RWPE2 (cell line): ENCODE measurements at regions not wholly inside any gene's neighbourhood (a gene's known extent, or its start where the extent isn't known, plus 50 kb on each side); places are given as distances from the start of the nearest gene placed in this dataset.

ENCODE experiments used
- ATAC-seq: fragments of 200-7000 bp; cut with Tn5 transposase; 3 replicates; pipeline ENCODE4 v1.9.1; 2021; ENCODE audit warnings: low read depth
- DNase-seq: peaks from one replicate; pipeline ENCODE4 v3.0.0-alpha.2; 2020; ENCODE audit warnings: low spot score
- H3K27ac ChIP-seq: fragments of 450-650 bp; 2 replicates; pipeline ENCODE4 v1.5.1; 2017; ENCODE audit warnings: mild to moderate bottlenecking; ENCODE audit not compliant: poor library complexity, severe bottlenecking
- H3K27me3 ChIP-seq: fragments of 250-450 bp; sonication (Bioruptor Pico); 2 replicates; pipeline ENCODE4 v1.5.1; 2021; ENCODE audit warnings: mild to moderate bottlenecking, moderate library complexity; ENCODE audit not compliant: insufficient read depth, poor library complexity, severe bottlenecking
- H3K36me3 ChIP-seq: fragments of 250-450 bp; sonication (Bioruptor Pico); 2 replicates; pipeline ENCODE4 v1.5.1; 2020; ENCODE audit warnings: low read depth, mild to moderate bottlenecking, moderate library complexity
- H3K4me1 ChIP-seq: fragments of 250-450 bp; sonication (Bioruptor Pico); 2 replicates; pipeline ENCODE4 v1.5.1; 2021; ENCODE audit warnings: mild to moderate bottlenecking, moderate library complexity; ENCODE audit not compliant: insufficient read depth, poor library complexity, severe bottlenecking
- H3K4me3 ChIP-seq: fragments of 250-450 bp; sonication (Bioruptor Pico); 2 replicates; pipeline ENCODE4 v1.5.1; 2021; ENCODE audit warnings: mild to moderate bottlenecking, moderate library complexity; ENCODE audit not compliant: severe bottlenecking
- H3K9me3 ChIP-seq: fragments of 250-450 bp; sonication (Bioruptor Pico); 2 replicates; pipeline ENCODE4 v1.5.1; 2021; ENCODE audit warnings: mild to moderate bottlenecking, moderate library complexity; ENCODE audit not compliant: severe bottlenecking
- TF ChIP-seq, protein P1 (sequence below): fragments of 450-650 bp; IDR thresholded peaks from one replicate; pipeline ENCODE4 v1.5.1; 2017; ENCODE audit warnings: mild to moderate bottlenecking, moderate library complexity; ENCODE audit not compliant: poor library complexity, severe bottlenecking

DNA sequence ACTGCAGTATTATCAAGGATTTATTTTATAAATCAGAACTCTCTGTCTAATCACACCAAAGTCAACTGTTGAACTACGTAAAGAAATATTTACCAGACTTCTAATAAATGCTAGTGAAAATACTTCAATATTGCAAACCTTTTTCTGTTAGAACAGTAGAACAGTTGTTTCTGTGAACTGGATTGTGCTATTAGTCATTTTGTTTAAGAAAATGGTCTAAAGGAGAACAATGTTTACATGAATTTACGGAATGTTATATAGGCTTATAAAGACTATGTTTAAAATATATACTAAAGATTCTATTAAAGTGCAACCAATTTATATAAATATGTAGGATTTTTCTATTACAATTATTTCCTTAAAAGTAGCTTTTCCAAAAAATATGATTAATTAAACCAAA is 471.4 kb downstream of the FSCB start:
- H3K36me3 ChIP-seq: no peaks in the 10 kb centered on the region
- no peaks in the 10 kb centered on the region for H3K9me3 ChIP-seq
- DNase-seq (no peak), ATAC-seq (no peak)
- peaks cover 10% of the 10 kb centered on the region for H3K27me3 ChIP-seq
- TF ChIP-seq, protein P1, sequence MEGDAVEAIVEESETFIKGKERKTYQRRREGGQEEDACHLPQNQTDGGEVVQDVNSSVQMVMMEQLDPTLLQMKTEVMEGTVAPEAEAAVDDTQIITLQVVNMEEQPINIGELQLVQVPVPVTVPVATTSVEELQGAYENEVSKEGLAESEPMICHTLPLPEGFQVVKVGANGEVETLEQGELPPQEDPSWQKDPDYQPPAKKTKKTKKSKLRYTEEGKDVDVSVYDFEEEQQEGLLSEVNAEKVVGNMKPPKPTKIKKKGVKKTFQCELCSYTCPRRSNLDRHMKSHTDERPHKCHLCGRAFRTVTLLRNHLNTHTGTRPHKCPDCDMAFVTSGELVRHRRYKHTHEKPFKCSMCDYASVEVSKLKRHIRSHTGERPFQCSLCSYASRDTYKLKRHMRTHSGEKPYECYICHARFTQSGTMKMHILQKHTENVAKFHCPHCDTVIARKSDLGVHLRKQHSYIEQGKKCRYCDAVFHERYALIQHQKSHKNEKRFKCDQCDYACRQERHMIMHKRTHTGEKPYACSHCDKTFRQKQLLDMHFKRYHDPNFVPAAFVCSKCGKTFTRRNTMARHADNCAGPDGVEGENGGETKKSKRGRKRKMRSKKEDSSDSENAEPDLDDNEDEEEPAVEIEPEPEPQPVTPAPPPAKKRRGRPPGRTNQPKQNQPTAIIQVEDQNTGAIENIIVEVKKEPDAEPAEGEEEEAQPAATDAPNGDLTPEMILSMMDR: no peak
- no peaks in the 10 kb centered on the region for H3K4me1 ChIP-seq
- H3K4me3 ChIP-seq: no peak overlapping the region
- no peak overlapping the region for H3K27ac ChIP-seq

DNA sequence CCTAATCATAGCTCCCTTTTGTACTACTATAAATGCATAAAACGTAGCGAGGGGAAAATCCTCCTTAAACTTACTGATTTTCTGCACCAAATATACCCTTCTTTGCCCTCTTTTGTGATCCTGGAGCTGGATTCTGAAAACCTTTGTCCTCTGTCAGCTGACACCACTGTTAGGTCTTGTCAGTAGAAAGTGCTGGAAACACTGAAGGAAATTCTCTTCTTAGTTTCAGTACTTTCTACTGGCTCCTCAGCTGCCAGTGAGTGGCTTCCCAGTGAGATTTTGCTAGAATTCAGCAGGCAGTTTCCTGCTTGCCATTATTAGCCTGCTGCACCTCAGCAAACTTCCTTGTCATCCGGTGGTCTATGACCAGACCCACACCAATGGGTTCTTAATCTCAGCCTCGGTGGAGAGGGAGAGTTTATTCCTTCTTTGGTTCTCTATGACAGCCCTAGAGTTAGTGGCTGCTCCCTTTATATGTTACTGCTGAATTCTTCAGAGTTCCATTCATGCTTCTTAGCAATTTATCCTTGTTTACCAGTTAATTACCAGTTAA is 476.2 kb downstream of the FSCB start:
- ATAC-seq: no peak
- Histone ChIP-seq H3K4me3 (no peak overlapping the region), H3K9me3 (no peaks in the 10 kb centered on the region), H3K4me1 (no peaks in the 10 kb centered on the region), H3K36me3 (no peaks in the 10 kb centered on the region), H3K27ac (no peak overlapping the region), H3K27me3 (peaks cover 10% of the 10 kb centered on the region)
- TF ChIP-seq, protein P1: no peak
- no peak for DNase-seq

- Histone ChIP-seq H3K9me3 (no peaks in the 10 kb centered on the region), H3K4me1 (no peaks in the 10 kb centered on the region), H3K27ac (no peak overlapping the region), H3K4me3 (no peak overlapping the region), H3K36me3 (no peaks in the 10 kb centered on the region), H3K27me3 (peaks cover 8% of the 10 kb centered on the region)
- TF ChIP-seq, protein P1: no peak
- DNase-seq (no peak), ATAC-seq (no peak)
These were observed 477.1 kb downstream of the FSCB start for GRCh38 chr14:44029933-44030332.

DNA sequence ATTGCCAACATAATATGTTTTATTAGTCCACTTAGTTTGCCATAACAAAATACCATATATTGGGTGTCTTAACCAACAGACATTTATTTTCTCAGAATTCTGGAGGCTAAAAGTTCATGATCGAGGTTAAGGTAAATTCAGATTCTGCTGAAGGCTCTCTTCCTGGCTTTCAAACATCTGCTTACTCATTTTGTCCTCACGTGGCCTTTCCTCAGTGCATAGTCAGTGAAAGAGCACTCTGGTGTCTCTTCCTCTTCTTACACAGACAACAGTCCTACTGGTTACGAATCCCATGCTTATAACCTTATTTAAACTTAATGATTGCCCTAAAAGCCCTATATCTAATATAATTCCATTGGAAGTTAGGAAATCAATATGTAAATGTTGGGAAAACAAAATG is 479.7 kb downstream of the FSCB start:
- no peak for DNase-seq
- Histone ChIP-seq H3K4me1 (no peaks in the 10 kb centered on the region), H3K27me3 (no peaks in the 10 kb centered on the region), H3K9me3 (no peaks in the 10 kb centered on the region), H3K27ac (no peak overlapping the region), H3K36me3 (no peaks in the 10 kb centered on the region), H3K4me3 (no peak overlapping the region)
- ATAC-seq: no peak
- TF ChIP-seq, protein P1: no peak

DNA sequence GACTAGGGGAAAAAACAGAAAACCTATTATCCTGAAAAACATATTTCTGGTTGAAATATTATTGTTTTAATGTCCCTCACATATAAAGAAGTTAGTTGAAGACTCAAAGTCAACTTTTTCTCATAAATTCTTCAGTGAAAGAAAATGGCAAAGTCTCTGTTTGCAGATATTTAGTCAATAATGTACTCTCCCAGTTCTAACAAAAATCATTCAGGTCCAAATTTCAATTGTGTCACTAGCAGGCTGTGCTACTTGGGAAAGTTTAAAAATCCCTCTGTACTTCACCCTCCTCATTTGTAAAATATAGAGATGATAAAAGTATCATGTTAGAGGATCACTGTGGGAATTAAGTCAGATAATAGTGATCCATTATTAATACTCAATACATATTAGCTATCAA is 496.5 kb downstream of the FSCB start:
- TF ChIP-seq, protein P1: no peak

More for the DNA sequence above, 496.5 kb downstream of the FSCB start:
- H3K9me3 ChIP-seq: no peaks in the 10 kb centered on the region
- no peak overlapping the region for H3K27ac ChIP-seq
- H3K27me3 ChIP-seq: peaks cover 9% of the 10 kb centered on the region
- H3K36me3 ChIP-seq: no peaks in the 10 kb centered on the region
- no peaks in the 10 kb centered on the region for H3K4me1 ChIP-seq
- DNase-seq (no peak), ATAC-seq (no peak)
- H3K4me3 ChIP-seq: no peak overlapping the region
